Endothelial cell of umbilical vein (primary cell): ENCODE measurements at regions not wholly inside any gene's neighbourhood (a gene's known extent, or its start where the extent isn't known, plus 50 kb on each side); places are given as distances from the start of the nearest gene placed in this dataset.

ENCODE experiments used
- BruUV-seq: library from RNA; stranded (reverse); fragments of 400-500 nt; replicated peaks from 2 replicates; lab custom pipeline; 2021; lab: Mats Ljungman, UMichigan
- CTCF ChIA-PET: fragments of 300-600, 350-600 bp; sonication (Branson Sonifier 250); formaldehyde crosslinking; loops from one replicate; lab custom pipeline; 2021; ENCODE audit warnings: antibody characterized with exemption, inconsistent platforms; lab: Charles Lee
- POLR2A ChIA-PET: fragments of 300-600, 350-600 bp; sonication (Branson Sonifier 250); formaldehyde crosslinking; loops from one replicate; lab custom pipeline; 2021; ENCODE audit warnings: antibody characterized with exemption, inconsistent platforms; lab: Charles Lee
- DNase-seq: peaks from one replicate; pipeline ENCODE4 v3.0.0-alpha.2; 2011; ENCODE audit warnings: low read depth, low spot score
- FAIRE-seq: peaks from 2 replicates; lab custom pipeline; 2011; peaks lifted over from hg19 to GRCh38; lab: Jason Lieb, UNC
- H2AFZ ChIP-seq: 2 replicates; pipeline ENCODE4 v1.6.0; 2012; ENCODE audit warnings: low read depth, low read length, control low read depth, inconsistent platforms
- H3K27ac ChIP-seq: 2 replicates; pipeline ENCODE4 v1.5.1; 2011; ENCODE audit warnings: low read depth, mild to moderate bottlenecking, control low read depth, low read length, moderate library complexity; ENCODE audit not compliant: insufficient read depth
- H3K27me3 ChIP-seq, 2 experiments: 2 replicates each; pipeline versions ENCODE4 v1.6.0 to v1.6.1; 2011; ENCODE audit warnings: low read length in 2 of 2, mixed read lengths in 1 of 2; ENCODE audit not compliant: control insufficient read depth in 2 of 2, insufficient read depth in 2 of 2
- H3K36me3 ChIP-seq, 2 experiments: 2 replicates in 1 of 2; 3 replicates in 1 of 2; pipeline ENCODE4 v1.5.1; 2011; ENCODE audit warnings: low read length in 2 of 2, mild to moderate bottlenecking in 1 of 2, moderate library complexity in 1 of 2; ENCODE audit not compliant: control insufficient read depth in 2 of 2, insufficient read depth in 2 of 2; ENCODE audit errors: extremely low read depth in 1 of 2
- H3K4me1 ChIP-seq: 3 replicates; pipeline ENCODE4 v1.5.1; 2011; ENCODE audit warnings: mild to moderate bottlenecking, low read length; ENCODE audit not compliant: control insufficient read depth, insufficient read depth; ENCODE audit errors: extremely low read depth
- H3K4me2 ChIP-seq: 2 replicates; pipeline ENCODE4 v1.6.1; 2011; ENCODE audit warnings: low read length, control low read depth, mixed read lengths; ENCODE audit not compliant: insufficient read depth
- H3K4me3 ChIP-seq, 3 experiments: fragments of 200-600 bp in 1 of 3; sonication (generic), shearing (Covaris generic) in 1 of 3; replicated peaks in 1 of 3; 2 replicates each; pipeline ENCODE4 v1.5.1; 2011 to 2016; ENCODE audit warnings: control low read depth in 3 of 3, low read length in 3 of 3, mild to moderate bottlenecking in 2 of 3, inconsistent platforms in 1 of 3, low read depth in 1 of 3, moderate library complexity in 1 of 3; ENCODE audit not compliant: insufficient read depth in 1 of 3
- H3K79me2 ChIP-seq: 2 replicates; pipeline ENCODE4 v1.6.0; 2012; ENCODE audit warnings: low read length, inconsistent platforms; ENCODE audit not compliant: control insufficient read depth, insufficient read depth
- H3K9ac ChIP-seq: replicated peaks from 2 replicates; pipeline ENCODE3; 2011; ENCODE audit warnings: low read length, control low read depth; ENCODE audit not compliant: insufficient read depth; ENCODE audit errors: extremely low read depth
- H3K9me1 ChIP-seq: replicated peaks from 3 replicates; pipeline ENCODE4 v1.6.0; 2011; ENCODE audit warnings: mild to moderate bottlenecking, low read length; ENCODE audit not compliant: control insufficient read depth, insufficient read depth; ENCODE audit errors: extremely low read depth
- H3K9me3 ChIP-seq: replicated peaks from 2 replicates; pipeline ENCODE4 v1.5.1; 2012; ENCODE audit warnings: low read length, inconsistent platforms; ENCODE audit not compliant: control insufficient read depth, insufficient read depth
- H4K20me1 ChIP-seq: replicated peaks from 2 replicates; pipeline ENCODE3; 2011; ENCODE audit warnings: mild to moderate bottlenecking, low read length; ENCODE audit not compliant: control insufficient read depth, insufficient read depth; ENCODE audit errors: extremely low read depth
- EZH2 ChIP-seq: IDR thresholded peaks from 2 replicates; pipeline ENCODE4 v1.6.1; 2012; ENCODE audit warnings: borderline replicate concordance, low read depth, mild to moderate bottlenecking, moderate library complexity, low read length, inconsistent platforms; ENCODE audit not compliant: severe bottlenecking
- FOS ChIP-seq: IDR thresholded peaks from 2 replicates; pipeline ENCODE4 v1.6.1; 2011; ENCODE audit warnings: mild to moderate bottlenecking, low read length, moderate library complexity, borderline replicate concordance; ENCODE audit not compliant: insufficient read depth
- GATA2 ChIP-seq: IDR thresholded peaks from 2 replicates; pipeline ENCODE4 v1.7.0; 2011; ENCODE audit warnings: low read depth, mild to moderate bottlenecking, moderate library complexity, mixed read lengths, low read length; ENCODE audit not compliant: insufficient read length, insufficient read depth
- JUN ChIP-seq: IDR thresholded peaks from 2 replicates; pipeline ENCODE4 v1.6.1; 2011; ENCODE audit warnings: borderline replicate concordance, low read depth; ENCODE audit not compliant: insufficient read length, insufficient read depth
- MYC ChIP-seq: IDR thresholded peaks from one replicate; pipeline ENCODE4 v1.6.1; 2011; ENCODE audit warnings: mild to moderate bottlenecking, low read depth, low read length
- POLR2A ChIP-seq: IDR thresholded peaks from 2 replicates; pipeline ENCODE4 v1.6.1; 2012; ENCODE audit warnings: low read depth, mild to moderate bottlenecking, control low read depth, low read length
- POLR2AphosphoS5 ChIP-seq: IDR thresholded peaks from 2 replicates; pipeline ENCODE4 v1.6.1; 2012; ENCODE audit warnings: low read depth, mild to moderate bottlenecking, control low read depth, low read length, moderate library complexity; ENCODE audit not compliant: insufficient read depth
- dilution Hi-C: fragments of 300-500 bp; cut with MboI; formaldehyde crosslinking; loops from one replicate; pipeline ENCODE4 v1.15.0; 2019; ENCODE audit warnings: low sequenced_read_pairs; ENCODE audit not compliant: extremely low pct_ligation_motif_present
- intact Hi-C: fragments of 100-400 bp; cut with micrococcal nuclease; formaldehyde crosslinking; loops from one replicate; pipeline ENCODE4 v1.10.0; 2022
- TF ChIP-seq, protein P1 (sequence below), 2 donors: IDR thresholded peaks; 1 replicate in 1 of 2; 2 replicates in 1 of 2; pipeline ENCODE4 v1.5.1; 2011; ENCODE audit warnings: low read length in 2 of 2, mild to moderate bottlenecking in 2 of 2, moderate library complexity in 2 of 2, control low read depth in 1 of 2, inconsistent platforms in 1 of 2, low read depth in 1 of 2; ENCODE audit not compliant: insufficient read depth in 1 of 2; ENCODE audit errors: extremely low read depth in 1 of 2
- TF ChIP-seq, protein P2 (sequence below): IDR thresholded peaks from 2 replicates; pipeline ENCODE4 v1.6.1; 2011; ENCODE audit not compliant: insufficient read depth, insufficient read length

DNA sequence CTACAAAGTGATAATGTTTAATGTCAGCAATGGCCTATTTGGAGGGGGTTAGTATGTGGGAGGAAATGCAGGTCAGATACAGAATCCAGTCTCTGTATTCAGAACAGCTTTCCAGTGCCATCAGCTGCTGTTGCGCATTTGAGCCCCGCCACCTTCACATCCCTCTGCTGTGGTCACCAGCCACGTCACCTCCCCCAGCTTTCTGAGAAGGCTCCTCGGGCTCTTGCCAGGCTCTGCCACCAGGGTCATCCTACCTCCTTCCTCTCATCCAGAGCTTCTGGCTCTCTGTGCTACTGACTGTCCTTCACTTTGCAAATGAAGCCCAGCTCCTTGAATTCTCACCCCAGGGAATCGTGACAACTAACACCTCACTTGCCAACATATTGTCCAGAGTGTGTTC, 138.8 kb downstream of the PIK3R1 start:
- BruUV-seq: no TSS peak
- DNase-seq (no peak), FAIRE-seq (no peak)
- Histone ChIP-seq H4K20me1 (no peaks in the 10 kb centered on the region), H3K4me2 (no peak overlapping the region), H3K9me3 (no peaks in the 10 kb centered on the region), H3K36me3 (no peaks in the 10 kb centered on the region), H3K4me3 (no peak overlapping the region), H3K27me3 (no peaks in the 10 kb centered on the region), H3K9ac (no peak overlapping the region), H3K27ac (no peak overlapping the region), H2AFZ (no peak overlapping the region), H3K9me1 (peaks cover 2% of the 10 kb centered on the region), H3K4me1 (peaks cover 21% of the 10 kb centered on the region), H3K79me2 (no peaks in the 10 kb centered on the region)
- POLR2A ChIA-PET: no interaction called here
- CTCF ChIA-PET: interaction anchor here (1.7 kb wide), 1 partner anchor 68 kb away, joined by 5 read pairs; no protein-coding TSS in a partner anchor
- dilution Hi-C loops (no loop called here), intact Hi-C loops (no loop called here)
- TF ChIP-seq POLR2AphosphoS5: no peak
- no peak for TF ChIP-seq MYC
- no peak for TF ChIP-seq JUN
- TF ChIP-seq, protein P1, sequence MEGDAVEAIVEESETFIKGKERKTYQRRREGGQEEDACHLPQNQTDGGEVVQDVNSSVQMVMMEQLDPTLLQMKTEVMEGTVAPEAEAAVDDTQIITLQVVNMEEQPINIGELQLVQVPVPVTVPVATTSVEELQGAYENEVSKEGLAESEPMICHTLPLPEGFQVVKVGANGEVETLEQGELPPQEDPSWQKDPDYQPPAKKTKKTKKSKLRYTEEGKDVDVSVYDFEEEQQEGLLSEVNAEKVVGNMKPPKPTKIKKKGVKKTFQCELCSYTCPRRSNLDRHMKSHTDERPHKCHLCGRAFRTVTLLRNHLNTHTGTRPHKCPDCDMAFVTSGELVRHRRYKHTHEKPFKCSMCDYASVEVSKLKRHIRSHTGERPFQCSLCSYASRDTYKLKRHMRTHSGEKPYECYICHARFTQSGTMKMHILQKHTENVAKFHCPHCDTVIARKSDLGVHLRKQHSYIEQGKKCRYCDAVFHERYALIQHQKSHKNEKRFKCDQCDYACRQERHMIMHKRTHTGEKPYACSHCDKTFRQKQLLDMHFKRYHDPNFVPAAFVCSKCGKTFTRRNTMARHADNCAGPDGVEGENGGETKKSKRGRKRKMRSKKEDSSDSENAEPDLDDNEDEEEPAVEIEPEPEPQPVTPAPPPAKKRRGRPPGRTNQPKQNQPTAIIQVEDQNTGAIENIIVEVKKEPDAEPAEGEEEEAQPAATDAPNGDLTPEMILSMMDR (IDR thresholded peaks at IDR 0.05; ENCODE audit: extremely low read depth in 1 of 2, insufficient read depth in 1 of 2, low read depth in 1 of 2, low read length in 2 of 2): no peak
- TF ChIP-seq FOS: no peak
- TF ChIP-seq, protein P2, sequence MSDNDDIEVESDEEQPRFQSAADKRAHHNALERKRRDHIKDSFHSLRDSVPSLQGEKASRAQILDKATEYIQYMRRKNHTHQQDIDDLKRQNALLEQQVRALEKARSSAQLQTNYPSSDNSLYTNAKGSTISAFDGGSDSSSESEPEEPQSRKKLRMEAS: no peak
- no peak for TF ChIP-seq POLR2A
- no peak for TF ChIP-seq GATA2
- no peak for TF ChIP-seq EZH2
